ENCODE measurements at regions not wholly inside any gene's neighbourhood (a gene's known extent, or its start where the extent isn't known, plus 50 kb on each side); places are given as distances from the start of the nearest gene placed in this dataset.
"Not testable (repeated sequence)": the region's sequence is repeated elsewhere in the genome, so short reads cannot be mapped to it uniquely, and the experiment has no call there.

- not testable (repeated sequence) for DNase-seq
These were observed 101.8 kb upstream of the GLRA1 start for GRCh38 chr5:152026328-152027024.

GRCh38 chr5:152016421-152016820 lies 91.8 kb upstream of the GLRA1 start:
- DNase-seq: no peak

- DNase-seq: no peak
These were observed 83.1 kb upstream of the GLRA1 start for GRCh38 chr5:152007653-152008335.

GRCh38 chr5:152004095-152004494 lies 79.4 kb upstream of the GLRA1 start:
- no peak for DNase-seq
